CD4-positive, alpha-beta T cell treated with Interleukin-6 for 4 hours (primary cell): ENCODE measurements at regions not wholly inside any gene's neighbourhood (a gene's known extent, or its start where the extent isn't known, plus 50 kb on each side); places are given as distances from the start of the nearest gene placed in this dataset.
"Not testable (repeated sequence)": the region's sequence is repeated elsewhere in the genome, so short reads cannot be mapped to it uniquely, and the experiment has no call there.

Experiments
- DNase-seq: peaks from one replicate; pipeline ENCODE4 v3.0.0-alpha.2; 2020; ENCODE audit warnings: mixed read lengths

DNA sequence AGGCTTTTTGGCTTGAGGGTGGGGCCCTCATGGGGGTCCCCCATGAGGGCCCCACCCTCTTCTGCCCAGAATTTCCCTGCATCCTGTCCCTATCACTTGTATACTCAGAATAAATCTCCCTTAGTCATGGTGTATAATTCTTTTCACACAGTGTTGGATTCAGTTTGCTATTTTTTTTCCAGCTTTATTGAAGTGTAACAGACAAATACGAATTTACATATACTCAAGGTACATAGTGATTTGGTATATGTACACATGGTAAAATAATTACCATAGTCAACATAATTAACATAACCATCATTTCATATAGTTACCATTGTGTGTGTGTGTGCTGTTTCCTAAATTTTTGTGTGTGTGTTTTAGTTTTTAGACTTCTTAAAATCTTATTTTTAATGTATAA is 289.4 kb downstream of the CNTNAP3B start:
- DNase-seq = not testable (repeated sequence)

DNA sequence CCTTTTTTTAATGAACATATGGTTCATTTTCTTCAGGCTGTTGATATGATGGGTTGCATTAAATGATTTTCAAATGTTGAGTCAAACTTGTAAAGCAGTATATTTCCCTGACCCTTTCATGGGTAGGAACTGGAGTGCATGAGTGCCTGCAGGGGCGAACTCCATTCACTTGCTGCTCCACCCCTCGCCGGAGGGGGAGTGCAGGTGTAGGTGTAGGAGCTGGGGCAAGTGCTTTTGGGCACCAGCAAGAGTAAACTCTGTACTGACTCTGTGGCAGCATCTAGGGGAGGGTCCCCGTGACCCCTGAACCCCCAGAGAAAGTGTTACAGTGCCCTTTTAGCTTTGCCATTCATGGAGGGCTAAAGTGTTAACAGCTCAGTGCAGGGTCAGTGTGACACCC is 290.3 kb downstream of the CNTNAP3B start:
- not testable (repeated sequence) for DNase-seq

DNA sequence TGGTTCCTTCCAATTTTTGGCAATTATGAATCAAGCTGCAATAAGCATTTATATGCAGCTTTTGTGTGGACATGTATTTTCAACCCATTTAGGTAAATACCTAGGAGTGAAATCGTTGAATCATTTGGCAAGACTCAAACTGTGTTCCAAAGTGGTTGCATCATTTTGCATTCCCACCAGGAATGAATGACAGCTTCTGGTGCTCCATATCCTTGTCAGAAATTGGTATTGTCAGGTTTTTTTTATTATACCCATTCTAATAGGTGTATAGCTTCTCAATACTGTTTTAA is 290.7 kb downstream of the CNTNAP3B start:
- not testable (repeated sequence) for DNase-seq

DNA sequence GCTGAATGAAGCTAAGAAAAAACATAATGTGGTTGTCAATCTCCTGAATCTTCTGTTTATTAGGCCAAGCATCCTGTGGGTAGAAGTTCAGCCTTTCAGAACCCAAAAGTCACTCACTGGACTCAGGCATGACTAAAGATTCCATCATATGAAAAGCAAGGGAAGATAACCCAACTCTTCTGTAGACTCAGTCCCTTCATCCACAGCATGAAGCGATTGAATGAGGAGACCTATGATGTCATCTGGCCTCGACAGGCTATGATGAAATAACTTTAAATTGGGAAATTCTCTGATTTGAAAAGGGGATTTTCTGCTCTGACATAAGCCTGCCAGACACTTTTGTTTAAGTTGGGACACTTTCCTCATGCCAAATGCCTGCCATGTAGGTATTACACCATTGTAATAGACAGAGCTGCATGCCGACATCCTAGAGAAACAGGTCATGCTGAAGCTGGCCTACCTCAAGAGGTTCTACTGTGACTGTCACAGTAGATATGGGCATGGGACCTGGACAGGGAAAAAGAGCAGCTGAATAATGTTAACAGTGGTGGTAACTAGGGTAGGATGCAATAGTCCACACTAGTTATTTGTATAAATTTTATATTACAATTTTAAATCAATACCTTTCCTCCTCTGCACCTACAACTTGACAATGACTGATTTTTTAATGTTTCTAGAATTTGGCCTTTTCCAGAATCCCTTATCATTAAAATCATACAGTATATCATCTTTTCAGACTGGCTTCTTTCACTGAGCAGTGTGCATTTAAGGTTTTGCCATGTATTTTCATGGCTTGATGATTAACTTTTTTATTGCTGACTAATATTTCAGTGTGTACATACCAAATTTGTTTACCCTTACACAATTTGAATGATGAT is 291.3 kb downstream of the CNTNAP3B start:
- not testable (repeated sequence) for DNase-seq

DNA sequence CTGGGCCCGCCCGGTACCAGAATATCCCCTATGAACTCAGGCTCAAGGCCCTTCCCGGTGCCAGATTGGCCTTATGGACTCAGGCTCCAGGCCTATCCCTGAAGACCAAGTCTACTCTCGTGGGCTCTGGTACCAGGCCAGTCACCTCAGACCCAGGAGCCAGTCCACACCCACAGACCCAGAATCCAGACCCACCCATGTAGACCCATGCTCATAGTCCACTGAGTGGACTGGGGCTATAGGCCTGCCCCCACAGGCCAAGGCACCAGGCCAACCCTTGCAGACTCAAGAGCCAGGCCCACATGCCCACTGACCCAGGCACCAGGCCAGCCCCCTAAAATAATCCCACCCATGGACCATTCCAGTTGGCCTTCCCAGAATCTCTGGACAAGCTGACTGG is 296.1 kb downstream of the CNTNAP3B start:
- not testable (repeated sequence) for DNase-seq

DNA sequence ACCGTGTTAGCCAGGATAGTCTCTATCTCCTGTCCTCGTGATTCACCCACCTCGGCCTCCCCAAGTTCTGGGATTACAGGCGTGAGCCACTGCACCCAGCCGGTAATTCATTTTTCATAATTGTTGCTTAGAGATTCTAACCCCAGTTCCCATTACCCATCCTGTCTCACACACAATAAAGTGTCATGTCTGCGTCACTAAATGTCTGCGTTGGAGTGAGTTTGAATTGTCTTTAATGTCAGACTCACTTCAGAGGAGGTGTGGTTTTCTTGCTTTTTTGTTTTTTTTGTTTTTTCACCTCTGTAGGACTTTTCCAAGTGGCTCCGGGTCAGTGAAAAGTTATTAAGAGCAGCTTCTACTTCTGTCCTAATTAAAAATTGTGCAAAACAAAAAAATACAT is 304.5 kb downstream of the CNTNAP3B start:
- DNase-seq = not testable (repeated sequence)

DNA sequence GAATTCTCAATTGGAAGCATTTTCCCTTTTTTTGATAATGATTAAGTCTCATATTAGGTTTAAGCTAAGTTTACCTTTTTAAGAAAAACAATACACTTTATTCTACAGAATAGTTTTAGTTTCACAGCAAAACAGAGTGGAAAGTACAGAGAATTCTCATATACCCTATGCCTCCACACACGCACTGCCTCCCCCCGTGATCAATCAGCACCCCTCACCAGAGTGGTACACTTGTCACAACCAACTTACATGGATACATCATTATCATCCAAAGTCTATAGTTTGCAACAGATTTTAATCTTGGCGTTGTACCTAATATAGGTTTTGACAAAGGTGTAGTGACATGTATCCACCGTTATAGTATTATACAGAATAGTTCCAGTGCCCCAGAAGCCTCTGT is 326.5 kb downstream of the CNTNAP3B start:
- DNase-seq = not testable (repeated sequence)

DNA sequence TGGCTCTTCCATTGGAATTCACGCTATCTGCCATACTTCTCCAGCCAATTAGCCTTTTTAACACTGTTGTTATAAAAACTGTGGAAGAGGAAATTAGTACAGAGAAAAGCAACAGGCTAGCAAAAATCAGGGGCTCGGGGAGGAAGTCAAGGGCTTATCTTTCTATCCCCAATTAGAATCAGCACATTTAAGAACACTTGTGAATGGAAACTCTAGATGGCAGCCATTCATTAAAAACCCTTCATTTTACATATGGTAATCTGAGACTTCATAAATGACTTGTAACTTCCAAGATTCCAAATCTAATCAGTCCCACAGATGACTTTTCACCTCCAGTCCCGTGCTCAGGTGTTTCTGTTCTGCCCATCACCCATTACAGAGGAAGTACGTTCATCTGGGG is 330.5 kb downstream of the CNTNAP3B start:
- not testable (repeated sequence) for DNase-seq

DNA sequence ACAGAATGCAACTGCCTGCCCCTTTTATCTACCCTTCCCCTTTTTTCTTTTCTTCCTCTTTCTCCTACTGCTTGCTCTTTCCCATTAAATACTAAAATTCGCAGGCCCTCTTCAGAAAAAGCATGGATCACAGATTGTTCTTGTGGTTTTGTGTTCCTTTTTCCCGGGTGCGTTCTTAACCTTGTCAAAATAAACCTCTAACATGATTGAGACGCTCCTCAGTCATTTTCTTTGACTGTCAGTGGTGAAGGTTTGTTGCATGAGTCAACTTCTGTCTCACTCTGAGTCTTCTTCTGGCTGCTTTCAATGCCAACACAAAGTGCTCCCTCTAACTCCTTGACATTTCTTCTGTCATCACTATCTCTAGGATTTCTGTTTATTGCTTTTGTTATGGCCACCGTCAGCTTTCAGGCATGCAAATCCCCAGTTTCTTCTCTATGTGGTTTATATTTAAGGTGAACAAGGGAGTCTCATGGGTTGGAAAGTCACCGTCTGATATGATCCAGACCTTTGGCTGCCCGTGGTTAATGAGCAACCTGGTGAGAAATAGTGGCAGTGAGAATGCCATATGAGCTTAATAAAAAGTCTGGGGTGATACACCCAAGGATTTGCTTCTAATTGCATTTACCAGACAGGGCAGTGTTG is 338.4 kb downstream of the CNTNAP3B start:
- not testable (repeated sequence) for DNase-seq

DNA sequence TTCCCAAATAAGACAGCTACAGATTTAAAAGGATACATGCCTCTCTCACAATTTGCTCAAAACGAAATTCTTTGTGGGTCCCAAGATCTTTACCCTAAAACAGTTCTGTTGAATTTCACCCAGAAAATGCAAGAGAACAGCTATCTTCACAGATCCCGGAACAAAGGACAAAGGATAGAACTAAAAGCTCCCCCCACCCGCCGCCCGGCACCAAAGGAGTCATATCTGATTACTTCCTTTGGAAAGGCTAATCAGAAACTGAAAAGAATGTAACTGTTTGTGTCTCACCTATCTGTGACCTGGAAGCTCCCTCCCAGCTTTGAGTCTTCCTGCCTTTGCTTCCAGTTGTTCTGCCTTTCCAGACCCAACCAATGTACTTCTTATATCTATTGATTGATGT is 339.2 kb downstream of the CNTNAP3B start:
- DNase-seq = not testable (repeated sequence)

DNA sequence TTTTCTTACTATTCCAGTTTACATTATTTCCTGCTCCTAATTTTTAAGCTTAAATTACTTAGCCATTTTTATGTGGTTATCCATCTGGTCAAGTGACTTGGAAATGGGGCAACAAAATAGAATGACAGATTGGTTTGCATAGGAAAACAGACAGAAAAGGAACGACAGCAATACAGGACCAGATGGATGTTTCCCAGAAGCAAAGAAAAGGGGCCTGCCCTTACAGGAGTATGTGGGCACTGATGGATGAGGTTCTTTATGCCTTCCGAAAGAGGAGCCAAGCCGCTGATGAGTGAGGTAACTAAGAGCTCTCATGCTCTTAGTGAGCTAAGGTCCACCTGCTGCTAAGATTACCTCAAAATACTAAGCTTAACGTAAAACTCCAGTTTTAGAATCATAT is 339.8 kb downstream of the CNTNAP3B start:
- DNase-seq = not testable (repeated sequence)

DNA sequence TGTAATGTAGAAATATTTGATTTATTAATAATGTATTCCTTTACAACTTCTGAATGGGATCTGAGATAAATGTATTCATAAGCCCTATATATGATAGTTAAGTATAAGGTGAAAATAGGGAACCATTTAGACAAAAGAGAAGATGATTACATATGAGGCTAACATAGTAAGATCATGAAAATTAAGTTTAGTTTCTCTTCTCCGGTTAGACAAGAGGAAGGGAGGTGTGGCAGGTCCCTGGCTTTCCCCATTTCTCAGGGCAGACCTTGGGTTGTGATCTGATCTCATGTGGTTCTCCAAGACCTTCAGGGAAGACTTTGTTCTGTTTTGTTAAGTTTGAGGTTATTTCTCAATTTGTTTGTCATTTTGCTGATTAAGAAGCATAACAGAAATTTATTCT is 341.3 kb downstream of the CNTNAP3B start:
- DNase-seq = not testable (repeated sequence)

DNA sequence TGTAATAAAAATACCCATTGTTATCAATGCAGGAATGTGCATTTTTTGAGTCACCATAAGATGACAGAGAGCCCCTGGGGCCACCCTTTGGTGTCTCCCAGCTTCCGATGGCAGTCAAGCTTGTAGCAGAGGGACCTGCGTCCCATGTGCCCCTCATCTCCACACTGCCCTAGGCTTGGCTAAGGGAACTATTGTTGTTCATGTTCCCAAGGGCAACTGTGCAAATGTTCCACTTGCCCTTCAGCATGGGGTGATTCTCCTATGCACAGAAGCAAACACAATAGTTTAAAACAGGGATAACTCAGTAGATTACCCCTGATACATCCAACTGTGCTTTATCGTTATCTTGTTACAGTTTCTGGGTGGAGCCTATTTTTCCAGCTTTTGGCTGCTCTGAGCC is 342.0 kb downstream of the CNTNAP3B start:
- DNase-seq = not testable (repeated sequence)

DNA sequence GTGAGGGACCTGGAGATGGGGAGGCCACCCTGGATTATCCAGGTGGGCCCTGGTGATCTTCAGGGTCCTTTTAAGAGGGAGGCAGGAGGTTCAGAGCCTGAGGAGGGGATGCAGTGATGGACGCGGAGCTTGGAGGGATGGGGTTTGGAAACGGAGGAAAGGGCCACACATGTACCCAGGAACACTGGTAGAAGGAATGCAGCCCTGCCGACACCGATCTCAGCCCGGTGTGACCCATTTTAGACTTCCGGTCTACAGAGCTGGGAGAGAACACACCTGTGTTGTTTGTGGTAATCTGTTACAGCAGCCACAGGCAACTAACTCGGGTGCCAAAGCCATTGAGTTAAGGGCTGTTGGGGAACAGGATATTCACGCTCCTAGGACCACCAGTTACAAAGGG is 345.2 kb downstream of the CNTNAP3B start:
- not testable (repeated sequence) for DNase-seq

DNA sequence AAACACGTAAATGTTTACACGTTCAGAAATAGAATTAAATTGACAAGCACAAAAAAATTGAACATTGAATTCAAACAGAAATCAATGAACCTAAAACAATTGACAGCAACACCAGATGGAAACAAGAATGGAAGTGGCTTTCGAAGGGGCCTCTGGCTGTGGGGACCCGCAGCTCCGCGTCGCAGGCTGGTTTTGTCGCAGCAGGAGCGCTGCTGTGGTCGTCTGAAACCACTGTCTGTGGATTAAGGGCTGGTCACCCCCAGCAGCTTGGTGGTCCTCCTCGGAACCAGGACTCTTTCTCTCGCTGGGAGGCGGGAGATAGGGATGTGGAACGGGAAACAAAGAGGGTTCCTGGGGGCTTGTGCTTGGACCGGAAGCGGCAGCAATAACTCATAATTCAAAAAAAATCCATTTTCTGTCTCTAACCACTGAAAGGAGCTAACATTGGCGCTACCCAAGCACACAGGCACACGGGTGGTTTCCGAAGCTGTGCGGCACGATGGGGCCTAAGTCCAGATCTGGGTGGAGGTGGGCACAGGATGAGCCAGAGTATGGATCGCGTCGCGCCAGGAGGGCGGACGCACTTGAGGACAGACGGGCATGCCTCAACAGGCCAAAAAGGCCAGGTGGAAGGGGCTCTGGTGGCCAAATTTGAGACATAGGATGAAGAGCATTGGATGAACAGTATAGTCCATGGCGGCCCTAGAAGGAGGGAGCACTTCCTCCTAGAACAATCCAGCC is 346.0 kb downstream of the CNTNAP3B start:
- DNase-seq = not testable (repeated sequence)

DNA sequence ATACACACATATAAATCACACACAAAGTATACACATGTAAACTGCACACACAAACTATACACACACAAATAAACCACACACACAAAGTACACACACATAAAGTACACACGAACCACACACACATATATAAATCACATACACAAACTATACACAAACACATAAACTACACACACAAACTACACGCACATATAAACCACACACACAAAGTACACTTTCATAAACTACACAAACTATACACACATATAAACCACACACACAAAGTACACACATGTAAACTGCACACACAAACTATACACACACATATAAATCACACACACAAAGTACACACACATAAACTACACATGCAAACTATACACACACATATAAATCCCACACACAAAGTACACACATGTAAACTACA is 347.3 kb downstream of the CNTNAP3B start:
- DNase-seq = not testable (repeated sequence)

DNA sequence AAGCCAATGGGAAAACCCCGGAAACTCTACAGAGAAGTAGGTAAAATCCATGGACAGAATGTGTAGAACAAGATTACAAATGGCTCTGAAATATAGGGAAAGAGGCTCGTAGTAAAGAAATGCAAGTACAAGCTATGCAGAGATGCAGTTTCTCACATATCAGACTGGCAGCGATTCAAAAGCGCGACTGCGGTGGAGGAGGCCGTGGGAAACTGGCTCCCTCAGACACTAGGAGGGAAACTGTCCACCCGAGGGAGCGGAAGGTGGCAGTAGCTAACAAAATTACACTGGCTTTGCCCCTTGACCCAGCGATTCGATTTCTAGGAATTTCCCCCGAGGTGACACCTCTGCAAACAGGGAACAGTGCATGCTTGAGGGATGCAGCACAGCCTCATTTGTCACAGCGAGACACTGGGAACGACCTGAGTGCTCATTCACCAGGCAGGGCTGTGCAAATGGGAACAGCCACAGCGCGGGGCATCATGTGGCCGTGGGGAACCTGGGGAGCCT is 349.3 kb downstream of the CNTNAP3B start:
- not testable (repeated sequence) for DNase-seq

DNA sequence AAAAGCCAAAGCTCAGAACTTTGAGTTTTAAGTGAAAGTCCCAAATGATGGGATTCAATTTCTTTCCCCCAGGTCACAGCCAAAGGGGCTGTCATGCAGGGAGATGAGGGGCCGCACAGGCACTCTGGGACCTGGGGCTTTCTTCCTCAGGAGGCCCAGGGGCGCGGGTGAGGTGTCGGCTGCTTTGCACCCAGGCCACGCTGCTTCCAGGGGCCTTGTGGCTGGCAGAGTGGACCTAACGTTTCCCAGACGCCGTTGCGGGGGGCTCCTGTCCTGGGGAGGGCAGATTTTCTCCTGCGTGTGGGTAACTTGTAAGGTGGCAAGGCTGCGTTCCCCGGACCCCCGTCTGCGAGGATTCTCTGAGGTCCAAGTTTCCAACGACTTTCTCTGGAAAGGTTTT is 350.0 kb downstream of the CNTNAP3B start:
- not testable (repeated sequence) for DNase-seq

DNA sequence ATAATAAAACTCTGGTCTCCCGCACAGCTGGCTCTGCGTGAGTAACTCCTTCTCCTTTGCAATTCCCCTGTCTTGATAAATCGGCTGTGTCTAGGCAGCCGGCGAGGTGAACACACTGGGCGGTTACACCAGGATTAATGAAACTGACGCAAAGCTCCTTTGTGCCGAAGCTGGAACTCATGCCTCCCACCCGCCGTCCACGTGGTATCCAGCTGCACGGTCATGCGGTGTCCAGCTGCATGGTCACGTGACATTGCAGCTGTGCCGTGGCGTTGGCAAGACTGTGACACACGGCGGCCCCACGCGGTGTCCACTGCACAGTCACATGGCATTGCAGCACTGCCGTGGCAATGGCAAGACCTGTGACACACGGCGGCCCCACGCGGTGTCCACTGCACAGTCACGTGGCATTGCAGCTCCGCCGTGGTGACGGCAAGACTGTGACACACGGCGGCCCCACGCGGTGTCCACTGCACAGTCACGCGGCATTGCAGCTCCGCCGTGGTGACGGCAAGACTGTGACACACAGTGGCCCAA is 350.6 kb downstream of the CNTNAP3B start:
- not testable (repeated sequence) for DNase-seq

DNA sequence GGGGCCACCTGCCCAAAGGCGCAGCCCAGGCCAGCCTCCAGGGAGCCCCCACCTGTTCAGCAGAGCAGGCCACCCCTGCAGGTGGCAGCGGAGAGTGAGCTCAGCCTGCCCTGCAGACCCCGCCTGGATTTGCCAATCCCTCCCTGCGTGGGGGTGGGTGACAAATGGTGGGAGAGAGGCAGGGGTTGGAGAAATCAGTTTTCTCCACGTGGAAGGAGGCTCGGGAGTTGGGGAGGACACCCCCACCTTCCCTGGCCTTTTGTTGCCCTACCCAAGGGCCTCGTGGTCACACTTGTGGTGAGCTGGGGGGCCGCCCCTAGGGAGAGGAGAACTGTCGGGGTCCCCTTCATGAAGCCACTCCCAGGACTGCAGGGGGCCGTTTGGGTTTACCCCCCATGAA is 351.7 kb downstream of the CNTNAP3B start:
- DNase-seq = not testable (repeated sequence)

DNA sequence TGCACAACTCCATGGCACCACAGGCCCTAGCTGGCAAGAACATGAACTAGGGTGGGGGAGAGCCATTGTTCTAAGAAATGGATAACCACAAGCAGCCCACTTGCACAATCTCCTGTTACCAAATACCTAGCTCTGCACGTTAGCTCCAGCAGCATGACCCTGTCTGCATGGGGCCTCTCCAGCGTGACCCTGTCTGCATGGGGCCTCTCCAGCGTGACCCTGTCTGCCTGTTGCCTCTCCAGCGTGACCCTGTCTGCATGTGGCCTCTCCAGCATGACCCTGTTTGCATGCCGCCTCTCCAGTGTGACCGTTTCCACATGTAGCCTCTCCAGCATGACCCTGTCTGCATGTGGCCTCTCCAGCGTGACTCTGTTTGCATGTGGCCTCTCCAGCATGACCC is 356.7 kb downstream of the CNTNAP3B start:
- DNase-seq = not testable (repeated sequence)

DNA sequence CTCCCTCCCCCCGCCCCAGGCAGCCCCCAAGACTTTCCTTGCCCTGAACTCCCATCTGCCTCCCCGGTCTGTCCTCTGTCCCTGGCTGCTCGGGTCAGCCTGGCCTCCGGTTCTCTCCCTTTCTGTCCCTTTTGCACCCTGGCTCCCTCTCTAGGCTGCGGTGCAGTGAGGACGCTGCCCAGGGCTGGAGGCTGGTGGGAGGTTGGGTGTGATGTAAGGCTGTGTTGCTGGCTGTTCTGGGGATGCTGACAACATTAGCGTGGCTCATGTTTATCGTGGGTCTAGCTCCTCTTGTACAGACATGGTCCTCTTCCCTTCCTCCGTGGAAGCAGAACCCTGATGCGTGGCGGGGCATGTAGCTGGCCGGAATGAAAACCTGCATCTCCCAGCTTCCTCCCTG is 357.5 kb downstream of the CNTNAP3B start:
- DNase-seq = not testable (repeated sequence)

DNA sequence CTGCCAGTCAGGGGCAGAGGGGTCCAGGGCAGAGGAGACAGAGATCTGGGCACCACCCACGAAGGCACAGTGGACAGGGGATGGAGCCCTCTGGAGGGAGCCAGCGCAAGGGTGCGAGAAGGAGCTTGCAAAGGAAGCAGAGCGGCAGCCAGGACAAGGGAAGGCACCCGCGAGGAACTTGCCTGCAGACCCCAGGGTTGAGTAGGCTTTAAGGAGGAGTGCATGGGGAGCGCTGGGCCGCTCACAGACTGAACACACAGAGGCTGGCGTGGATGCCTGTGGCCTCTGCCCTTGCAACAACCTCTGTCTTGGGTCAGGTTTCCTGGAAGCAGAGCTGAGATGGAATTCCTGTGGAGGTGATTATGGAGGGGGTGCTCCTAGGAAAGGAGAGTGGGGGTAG is 374.4 kb downstream of the CNTNAP3B start:
- DNase-seq = not testable (repeated sequence)
